Motor neuron (in vitro differentiated cells): ENCODE measurements at regions not wholly inside any gene's neighbourhood (a gene's known extent, or its start where the extent isn't known, plus 50 kb on each side); places are given as distances from the start of the nearest gene placed in this dataset.

ENCODE experiments used
- ATAC-seq, 8 experiments: fragments of 200-7000 bp; cut with Tn5 transposase; replicated peaks in 6 of 8; 2 replicates each; pipeline ENCODE4 v1.8.0; 2021; ENCODE audit warnings: mild to moderate bottlenecking in 8 of 8, moderate library complexity in 8 of 8
- H3K27ac ChIP-seq, 2 donors: fragments of 250-450 bp; sonication (Bioruptor Pico); 2 replicates each; pipeline ENCODE4 v1.9.0; 2021; ENCODE audit warnings: antibody characterized with exemption in 2 of 2, mild to moderate bottlenecking in 2 of 2, moderate library complexity in 1 of 2
- H3K4me1 ChIP-seq, 2 donors: fragments of 250-450 bp; sonication (Bioruptor Pico); replicated peaks in 1 of 2; 2 replicates each; pipeline ENCODE4 v1.6.1; 2021; ENCODE audit warnings: antibody characterized with exemption in 2 of 2, mild to moderate bottlenecking in 2 of 2, moderate library complexity in 1 of 2
- H3K4me3 ChIP-seq, 5 donors: fragments of 250-450 bp; sonication (Bioruptor Pico); 2 replicates each; pipeline ENCODE4 v1.9.0; 2021; ENCODE audit warnings: antibody characterized with exemption in 5 of 5, mild to moderate bottlenecking in 5 of 5, moderate library complexity in 4 of 5
- WGBS, 10 experiments: fragments of 450-650 bp; shearing (Covaris generic); methylation state at CpG; one replicate each; pipeline ENCODE4 v1.0.0; 2022; 5-methylcytosine and 5-hydroxymethylcytosine counted together
- in situ Hi-C, 9 experiments: fragments of 400-800 bp; cut with MboI; loops; one replicate each; pipeline ENCODE4 v1.15.0; 2021; ENCODE audit warnings: low sequenced_read_pairs in 9 of 9, low pct_unique_long_range_greater_than_20kb in 2 of 9; ENCODE audit not compliant: unreplicated experiment in 9 of 9

DNA sequence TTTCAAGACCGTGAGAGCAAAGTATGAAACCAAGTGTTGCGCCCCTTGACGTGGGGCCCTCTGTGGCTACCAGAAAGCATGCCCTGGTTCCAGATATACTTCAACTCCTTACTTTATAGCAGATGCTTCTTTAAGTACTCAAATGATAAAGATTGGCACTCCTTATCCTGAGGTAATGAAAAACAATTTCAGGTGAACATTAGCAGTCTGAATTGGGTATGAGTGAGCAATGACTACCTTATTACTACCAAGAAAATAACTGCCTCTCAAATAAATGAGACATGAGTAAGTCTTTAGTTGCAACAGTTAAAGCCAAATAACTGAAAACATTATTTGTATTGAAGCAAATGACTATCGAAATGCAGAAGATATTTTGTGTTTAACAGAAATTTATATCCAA, 408.7 kb downstream of the MMUT start:
- in situ Hi-C loops, result no loop called here
- no peak overlapping the region for H3K4me3 ChIP-seq
- H3K27ac ChIP-seq, result no peak overlapping the region
- WGBS, 10 experiments, result 38 to 100% (median 78%) methylated on average over 1 to 4 of the region's 4 CpGs
- H3K4me1 ChIP-seq, result peaks cover 0 to 3% of the 10 kb centered on the region in 2 donors
- no peak for ATAC-seq

DNA sequence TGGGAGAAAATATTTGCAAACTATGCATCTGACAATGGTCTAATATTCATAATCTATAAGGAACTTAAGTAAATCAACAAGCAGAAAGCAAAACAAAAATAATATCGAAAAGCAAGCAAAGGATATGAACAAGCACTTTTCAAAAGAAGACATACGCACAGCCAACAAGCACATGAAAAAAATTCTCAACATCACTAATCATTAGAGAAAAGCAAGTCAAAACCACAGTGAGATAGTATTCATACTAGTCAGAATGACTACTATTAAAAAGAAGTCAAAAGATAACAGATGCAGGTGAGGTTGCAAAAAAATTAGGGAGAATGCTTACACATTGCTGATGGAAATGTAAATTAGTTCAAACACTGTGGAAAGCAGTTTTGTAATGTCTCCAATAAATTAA, 410.2 kb downstream of the MMUT start:
- Histone ChIP-seq H3K4me3 (no peak overlapping the region), H3K27ac (no peak overlapping the region), H3K4me1 (peaks cover 0 to 3% of the 10 kb centered on the region in 2 donors)
- 20 to 100% (median 95%) methylated on average over 1 to 2 of the region's 2 CpGs; no CpG with 5 or more reads in 1 of the 10 experiments for WGBS, 10 experiments
- in situ Hi-C loops, result no loop called here
- ATAC-seq, result no peak

DNA sequence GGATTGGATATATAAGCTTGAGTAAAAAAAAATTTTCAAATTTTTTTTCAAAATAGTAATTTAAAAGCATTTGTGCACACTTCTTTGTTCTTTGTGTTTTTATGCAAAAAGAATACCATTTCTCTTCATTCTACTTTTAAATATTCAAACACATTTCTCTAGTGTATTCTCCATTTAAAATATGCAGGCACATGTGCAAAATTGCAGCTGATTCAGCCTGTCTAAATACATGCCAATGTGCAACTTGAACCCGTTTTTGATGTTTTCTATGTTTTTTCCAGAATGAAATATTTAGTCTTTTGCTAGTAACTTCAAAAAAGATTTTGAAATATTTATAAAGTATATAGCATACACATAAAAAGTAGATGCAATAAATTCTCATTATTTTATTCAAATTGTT, 411.8 kb downstream of the MMUT start:
- WGBS, 10 experiments, result 0 to 100% (median 84%) methylated on average over 1 of the region's 1 CpG
- no peak overlapping the region for H3K4me3 ChIP-seq
- no peak overlapping the region for H3K27ac ChIP-seq
- in situ Hi-C loops, result no loop called here
- peaks cover 0 to 3% of the 10 kb centered on the region in 2 donors for H3K4me1 ChIP-seq
- ATAC-seq, result peak in 1 of 8 experiments; percentile 35

DNA sequence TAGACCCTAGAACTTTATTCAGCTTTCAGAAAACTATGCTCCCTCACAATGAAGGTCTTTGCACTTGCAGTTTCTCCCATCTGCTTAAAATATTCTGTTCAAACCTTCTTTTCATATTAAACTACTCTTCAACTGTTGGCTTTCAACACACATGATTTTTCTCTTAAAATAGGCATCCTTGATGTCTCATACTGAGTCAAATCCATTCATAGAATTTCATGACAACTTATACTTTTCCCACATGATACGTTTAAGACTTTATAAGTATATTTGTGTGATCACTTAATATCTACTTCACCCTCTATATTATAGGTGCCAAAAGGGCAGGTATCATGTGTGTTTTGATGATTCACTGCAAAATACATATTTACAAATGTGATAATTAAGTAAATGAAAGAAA, 412.5 kb downstream of the MMUT start:
- ATAC-seq, result peak in 3 of 8 experiments; percentile 18 to 50 (median 30)
- Histone ChIP-seq H3K27ac (no peak overlapping the region), H3K4me1 (peaks cover 0 to 3% of the 10 kb centered on the region in 2 donors), H3K4me3 (no peak overlapping the region)
- WGBS, 10 experiments, result 0 to 100% (median 80%) methylated on average over 1 of the region's 1 CpG; no CpG with 5 or more reads in 3 of the 10 experiments
- in situ Hi-C loops, result no loop called here

DNA sequence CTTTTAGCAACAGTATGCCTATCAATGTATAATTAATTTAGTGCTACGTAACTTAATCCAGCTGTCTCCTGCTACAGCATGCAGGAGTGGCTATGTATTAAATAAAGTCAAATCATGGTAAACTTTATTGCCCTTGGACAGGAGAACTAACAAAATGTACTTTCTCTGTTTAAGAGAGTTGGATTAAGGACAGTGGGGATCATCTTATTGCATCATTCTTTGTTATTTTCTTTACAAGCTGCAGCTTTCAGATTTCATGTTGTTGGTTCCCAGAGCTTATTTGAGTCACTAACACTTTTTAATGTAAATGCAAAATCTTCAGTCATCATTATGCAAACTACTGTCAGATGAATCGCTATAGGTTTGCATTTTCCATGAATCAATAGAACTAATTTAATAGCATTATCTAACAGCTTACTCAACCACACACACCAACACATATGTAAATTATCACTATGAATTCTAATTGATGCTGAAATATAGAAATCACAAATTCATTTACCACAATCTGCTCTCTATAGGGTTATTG, 424.7 kb downstream of the MMUT start:
- 44 to 100% (median 71%) methylated on average over 1 to 2 of the region's 2 CpGs; no CpG with 5 or more reads in 1 of the 10 experiments for WGBS, 10 experiments
- peak in 1 of 8 experiments; percentile 53 for ATAC-seq

DNA sequence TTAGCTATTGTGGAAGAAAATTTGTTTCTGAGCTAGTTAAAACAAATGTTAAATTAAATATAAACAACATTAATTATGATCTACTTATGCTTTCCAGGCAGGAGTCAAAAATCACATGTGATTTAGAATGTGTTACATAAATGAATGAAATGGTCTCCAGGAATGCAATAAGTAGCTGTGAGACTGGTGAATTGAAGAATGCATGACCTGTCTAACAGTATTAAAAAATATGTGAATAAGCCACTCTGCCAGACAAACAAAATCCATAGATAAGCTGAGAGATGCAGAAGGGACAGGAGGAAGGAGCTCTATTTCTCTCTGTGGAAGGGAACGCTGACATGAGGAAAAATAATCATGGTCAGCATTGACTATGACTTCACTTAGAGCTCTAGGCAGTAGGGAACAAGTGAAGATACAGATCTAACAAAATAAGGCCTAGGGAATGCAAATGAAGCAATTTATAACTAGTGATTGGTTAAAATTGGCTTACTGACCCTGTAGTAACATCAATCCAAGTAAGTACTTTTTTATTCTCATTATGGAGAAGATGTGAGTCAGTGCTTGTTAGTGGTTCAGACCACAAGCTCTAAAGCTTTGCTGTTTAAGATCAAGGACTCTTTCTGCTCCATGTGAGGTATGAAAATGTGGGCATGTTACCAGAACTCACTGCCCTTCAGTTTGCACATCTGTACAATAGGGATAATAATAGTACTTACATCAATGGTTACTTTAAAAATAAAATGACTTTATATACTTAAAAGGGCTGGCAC, 432.6 kb downstream of the MMUT start:
- H3K27ac ChIP-seq, result no peak overlapping the region
- WGBS, 10 experiments, result 0 to 100% (median 37%) methylated on average over 1 of the region's 1 CpG; no CpG with 5 or more reads in 2 of the 10 experiments
- H3K4me3 ChIP-seq, result no peak overlapping the region
- peak; percentile 27 to 87 (median 64) for ATAC-seq
- in situ Hi-C loops, result loop anchor here in 1 of 9 experiments (25.0 kb wide), 1 partner anchor 382 kb away; no protein-coding TSS in a partner anchor
- H3K4me1 ChIP-seq, result peaks cover 0 to 8% of the 10 kb centered on the region in 2 donors

More for the DNA sequence above, 424.7 kb downstream of the MMUT start:
- no peak overlapping the region for H3K4me3 ChIP-seq
- no peaks in the 10 kb centered on the region for H3K4me1 ChIP-seq
- in situ Hi-C loops, result loop anchor here in 1 of 9 experiments (25.0 kb wide), 1 partner anchor 374 kb away; no protein-coding TSS in a partner anchor
- H3K27ac ChIP-seq, result no peak overlapping the region

DNA sequence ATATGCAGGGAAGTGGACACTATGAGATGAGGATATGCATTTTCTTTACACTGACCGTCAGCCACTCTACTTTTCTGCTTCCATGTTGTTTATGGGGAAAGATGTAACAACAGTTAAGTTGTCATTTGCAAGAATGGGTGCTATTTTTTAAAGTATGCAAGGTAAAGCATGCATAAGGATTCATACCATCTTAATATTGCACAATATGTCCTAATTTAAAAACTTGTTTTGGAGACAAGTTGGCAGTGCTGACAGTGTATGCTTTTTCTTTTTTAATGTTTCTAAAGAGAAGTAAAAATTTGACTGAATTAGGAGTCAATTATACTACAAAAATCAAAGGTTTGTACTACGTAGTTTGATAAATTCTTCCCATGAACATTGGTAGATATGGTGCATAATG, 435.4 kb downstream of the MMUT start:
- Histone ChIP-seq H3K4me1 (peaks cover 0 to 8% of the 10 kb centered on the region in 2 donors), H3K4me3 (no peak overlapping the region), H3K27ac (no peak overlapping the region)
- ATAC-seq, result no peak
- in situ Hi-C loops, result loop anchor here in 1 of 9 experiments (25.0 kb wide), 1 partner anchor 385 kb away; no protein-coding TSS in a partner anchor
- WGBS, 10 experiments, result 38 to 100% (median 81%) methylated on average over 1 to 2 of the region's 2 CpGs

DNA sequence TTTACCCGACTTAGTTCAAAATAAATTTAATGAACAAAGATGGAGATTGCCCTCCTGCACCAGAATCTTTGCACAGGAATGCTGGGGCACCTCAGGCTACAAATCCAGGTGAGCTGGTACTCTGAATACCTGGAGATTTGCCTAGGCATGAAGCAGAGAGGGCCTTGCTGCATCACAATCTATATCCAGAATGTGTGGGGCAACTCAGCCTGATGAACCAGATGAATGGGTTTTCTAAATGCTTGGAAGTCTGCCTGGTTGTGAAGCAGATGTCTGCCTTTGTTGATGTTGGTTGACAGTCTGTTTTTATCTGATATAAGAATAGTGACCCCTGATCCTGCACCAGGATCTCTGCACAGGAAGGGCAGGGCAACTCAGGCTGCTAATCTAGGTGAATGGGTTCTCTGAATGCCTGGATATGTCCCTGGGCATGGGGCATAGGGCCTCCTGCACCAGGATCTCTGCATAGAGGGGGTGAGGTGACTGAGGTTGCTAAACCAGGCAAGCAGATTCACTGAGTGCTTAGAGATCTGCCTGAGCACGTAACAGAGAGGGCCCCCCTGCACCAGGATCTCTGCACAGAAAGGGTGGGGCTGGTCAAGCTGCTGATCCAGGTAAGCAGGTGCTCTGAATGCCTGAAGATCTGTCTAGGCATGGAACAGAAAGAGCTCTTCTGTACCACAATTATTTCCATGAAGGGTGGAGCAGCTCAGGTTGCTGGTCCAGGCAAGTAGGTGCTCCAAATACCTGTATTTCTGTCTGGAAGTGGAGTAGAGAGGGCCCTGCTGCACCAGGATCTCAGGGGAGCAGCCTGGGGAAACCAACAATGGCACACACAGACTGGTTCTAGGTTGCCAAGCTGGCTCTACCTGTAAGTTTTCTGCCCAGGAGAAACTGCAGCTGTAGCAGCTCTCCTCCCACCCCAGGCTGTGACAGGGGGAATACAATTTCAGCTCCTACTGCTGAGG, 437.5 kb downstream of the MMUT start:
- in situ Hi-C loops, result loop anchor here in 1 of 9 experiments (25.0 kb wide), 1 partner anchor 387 kb away; no protein-coding TSS in a partner anchor
- peaks cover 0 to 5% of the 10 kb centered on the region in 2 donors for H3K4me1 ChIP-seq
- 0 to 100% (median 58%) methylated on average over 1 to 2 of the region's 2 CpGs; no CpG with 5 or more reads in 2 of the 10 experiments for WGBS, 10 experiments
- no peak overlapping the region for H3K4me3 ChIP-seq
- H3K27ac ChIP-seq, result no peak overlapping the region
- no peak for ATAC-seq

DNA sequence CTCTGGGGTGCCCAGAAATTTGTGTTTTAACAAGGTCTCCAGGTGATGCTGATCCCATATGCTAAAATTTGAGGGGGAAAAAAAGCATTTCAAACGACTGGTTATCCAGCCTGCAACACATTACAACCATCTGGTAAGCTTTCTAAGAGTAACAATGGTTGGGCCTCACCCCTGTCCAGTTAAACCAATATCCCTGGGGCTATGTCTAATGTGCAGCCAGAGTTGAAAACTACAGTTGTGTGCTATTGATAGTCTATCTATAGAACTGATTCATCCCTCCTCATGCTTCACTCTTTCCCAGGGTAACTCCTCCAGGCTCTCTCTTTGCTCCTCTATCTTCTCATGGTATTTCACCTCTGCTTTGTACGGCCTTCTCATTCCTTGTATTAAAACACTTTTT, 458.3 kb downstream of the MMUT start:
- H3K4me1 ChIP-seq, result peaks cover 0 to 9% of the 10 kb centered on the region in 2 donors
- no peak overlapping the region for H3K27ac ChIP-seq
- in situ Hi-C loops, result no loop called here
- H3K4me3 ChIP-seq, result no peak overlapping the region
- WGBS, 10 experiments, result 5 to 100% (median 78%) methylated on average over 1 to 2 of the region's 2 CpGs
- peak in 3 of 8 experiments; percentile 21 to 82 (median 59) for ATAC-seq

DNA sequence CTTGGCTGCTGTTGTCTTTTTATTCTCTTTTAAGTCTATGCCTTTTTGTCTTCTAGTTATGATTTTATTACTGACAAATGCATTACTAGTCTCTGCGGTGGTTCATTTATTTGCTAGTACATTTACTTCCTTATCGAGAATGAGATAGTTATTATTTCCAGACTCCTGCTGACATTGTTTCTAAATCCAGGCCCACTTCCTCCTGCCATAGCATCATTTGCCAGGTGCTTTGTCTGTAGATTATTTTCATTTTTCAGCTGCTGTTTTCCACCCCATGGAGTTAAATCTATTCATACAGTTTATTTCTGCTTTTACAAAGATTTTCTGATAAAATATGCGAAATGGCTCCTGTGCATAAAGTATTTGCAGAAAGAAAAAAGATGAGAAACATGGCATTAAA, 459.7 kb downstream of the MMUT start:
- in situ Hi-C loops, result no loop called here
- WGBS, 10 experiments, result 29 to 97% (median 75%) methylated on average over 2 to 3 of the region's 3 CpGs; no CpG with 5 or more reads in 1 of the 10 experiments
- peaks cover 0 to 9% of the 10 kb centered on the region in 2 donors for H3K4me1 ChIP-seq
- no peak for ATAC-seq
- H3K4me3 ChIP-seq, result no peak overlapping the region
- H3K27ac ChIP-seq, result no peak overlapping the region

DNA sequence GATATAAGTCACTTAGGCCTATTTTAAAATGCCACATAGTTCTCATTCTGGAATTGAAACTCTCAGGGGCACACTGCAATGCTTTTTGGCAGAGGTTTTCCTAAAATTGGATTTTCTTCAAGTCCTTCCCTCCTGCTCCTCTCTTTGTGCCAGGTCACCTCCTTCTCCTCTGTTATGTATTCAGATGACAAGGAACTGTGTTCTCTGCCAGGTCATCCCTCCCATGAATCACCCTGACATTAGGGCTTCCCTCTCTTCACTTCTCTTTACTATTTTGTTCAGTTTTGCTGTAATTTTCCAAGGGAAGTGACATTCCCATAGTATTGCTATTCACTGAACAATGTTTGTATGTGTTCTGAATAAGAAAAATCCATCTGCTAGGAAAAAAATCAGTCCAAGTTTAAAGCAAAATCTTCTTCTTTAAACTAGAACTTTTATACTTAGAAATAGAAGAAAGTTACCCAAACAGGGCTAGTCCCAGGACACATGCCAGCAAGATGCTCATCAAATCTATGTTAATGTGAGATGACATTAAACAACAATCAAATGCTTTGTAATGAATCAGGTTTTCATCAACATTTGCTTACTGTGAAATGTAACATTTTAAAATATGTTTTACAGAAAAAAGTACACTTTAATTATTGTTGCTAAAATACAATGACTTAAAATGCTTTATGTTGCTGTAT, 461.1 kb downstream of the MMUT start:
- Histone ChIP-seq H3K27ac (no peak overlapping the region), H3K4me1 (peaks cover 0 to 9% of the 10 kb centered on the region in 2 donors), H3K4me3 (no peak overlapping the region)
- in situ Hi-C loops, result no loop called here
- peak in 7 of 8 experiments; percentile 44 to 86 (median 54) for ATAC-seq

DNA sequence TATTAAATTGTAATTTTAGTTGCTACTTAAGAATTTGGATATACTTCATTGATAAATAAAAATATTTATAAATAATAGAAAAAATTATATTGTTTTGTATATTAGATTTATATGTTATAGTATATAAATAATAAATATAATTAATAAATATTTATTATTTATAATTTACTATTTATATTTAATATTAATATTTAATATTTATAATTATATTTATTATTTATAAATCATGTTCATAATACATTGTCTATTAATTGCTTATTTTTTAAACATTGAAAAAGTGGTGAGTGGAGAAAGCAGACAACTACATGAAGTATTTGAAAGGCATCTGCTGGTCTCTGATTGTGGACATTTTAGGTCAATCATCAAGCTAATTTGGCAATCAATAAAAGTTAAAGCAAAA, 464.5 kb downstream of the MMUT start:
- peaks cover 0 to 9% of the 10 kb centered on the region in 2 donors for H3K4me1 ChIP-seq
- no peak overlapping the region for H3K27ac ChIP-seq
- in situ Hi-C loops, result no loop called here
- no peak for ATAC-seq
- no peak overlapping the region for H3K4me3 ChIP-seq
